Endothelial cell of umbilical vein (primary cell): ENCODE measurements at regions not wholly inside any gene's neighbourhood (a gene's known extent, or its start where the extent isn't known, plus 50 kb on each side); places are given as distances from the start of the nearest gene placed in this dataset.

Experiments
- CTCF ChIP-seq, 2 donors: IDR thresholded peaks; 1 replicate in 1 of 2; 2 replicates in 1 of 2; pipeline ENCODE4 v1.5.1; 2011; ENCODE audit warnings: low read length in 2 of 2, mild to moderate bottlenecking in 2 of 2, moderate library complexity in 2 of 2, control low read depth in 1 of 2, inconsistent platforms in 1 of 2, low read depth in 1 of 2; ENCODE audit not compliant: insufficient read depth in 1 of 2; ENCODE audit errors: extremely low read depth in 1 of 2
- EZH2 ChIP-seq: IDR thresholded peaks from 2 replicates; pipeline ENCODE4 v1.6.1; 2012; ENCODE audit warnings: borderline replicate concordance, low read depth, mild to moderate bottlenecking, moderate library complexity, low read length, inconsistent platforms; ENCODE audit not compliant: severe bottlenecking
- FOS ChIP-seq: IDR thresholded peaks from 2 replicates; pipeline ENCODE4 v1.6.1; 2011; ENCODE audit warnings: mild to moderate bottlenecking, low read length, moderate library complexity, borderline replicate concordance; ENCODE audit not compliant: insufficient read depth
- GATA2 ChIP-seq: IDR thresholded peaks from 2 replicates; pipeline ENCODE4 v1.7.0; 2011; ENCODE audit warnings: low read depth, mild to moderate bottlenecking, moderate library complexity, mixed read lengths, low read length; ENCODE audit not compliant: insufficient read length, insufficient read depth
- JUN ChIP-seq: IDR thresholded peaks from 2 replicates; pipeline ENCODE4 v1.6.1; 2011; ENCODE audit warnings: borderline replicate concordance, low read depth; ENCODE audit not compliant: insufficient read length, insufficient read depth
- MAX ChIP-seq: IDR thresholded peaks from 2 replicates; pipeline ENCODE4 v1.6.1; 2011; ENCODE audit not compliant: insufficient read depth, insufficient read length
- POLR2A ChIP-seq: IDR thresholded peaks from 2 replicates; pipeline ENCODE4 v1.6.1; 2012; ENCODE audit warnings: low read depth, mild to moderate bottlenecking, control low read depth, low read length
- POLR2AphosphoS5 ChIP-seq: IDR thresholded peaks from 2 replicates; pipeline ENCODE4 v1.6.1; 2012; ENCODE audit warnings: low read depth, mild to moderate bottlenecking, control low read depth, low read length, moderate library complexity; ENCODE audit not compliant: insufficient read depth

DNA sequence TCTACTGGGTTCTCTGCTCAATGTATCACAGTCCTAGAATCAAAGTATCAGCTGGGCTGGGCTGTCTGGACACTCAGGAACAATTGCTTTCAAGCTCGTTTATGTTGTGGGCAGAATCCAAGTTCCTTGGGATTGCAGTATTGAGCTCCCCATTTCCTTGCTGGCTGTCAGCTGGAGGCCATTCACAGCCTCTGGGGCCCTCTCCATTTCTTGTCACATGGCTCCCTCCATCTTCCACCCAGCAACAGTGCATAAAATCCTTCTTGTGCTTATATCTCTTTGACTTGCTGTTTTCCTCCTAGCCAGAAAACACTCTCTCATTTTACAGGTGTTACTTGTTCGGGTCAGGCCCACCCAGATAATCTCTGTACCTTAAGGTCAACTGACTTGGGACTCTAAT is 363.5 kb downstream of the IGSF11 start:
- no peak for TF ChIP-seq POLR2A
- TF ChIP-seq FOS, result no peak
- no peak for TF ChIP-seq CTCF (IDR thresholded peaks at IDR 0.05; ENCODE audit: extremely low read depth in 1 of 2, insufficient read depth in 1 of 2, low read depth in 1 of 2, low read length in 2 of 2)
- TF ChIP-seq POLR2AphosphoS5, result no peak
- TF ChIP-seq EZH2, result no peak
- no peak for TF ChIP-seq MAX
- no peak for TF ChIP-seq JUN
- TF ChIP-seq GATA2, result no peak
